GM12878 (cell line): ENCODE measurements at regions not wholly inside any gene's neighbourhood (a gene's known extent, or its start where the extent isn't known, plus 50 kb on each side); places are given as distances from the start of the nearest gene placed in this dataset.
A peak's percentile ranks its signal among the peaks of the same experiment; 100 is the strongest.

Experiments
- ATAC-seq: fragments of 200-7000 bp; cut with Tn5 transposase; 3 replicates; pipeline ENCODE4 v1.9.1; 2020; ENCODE audit warnings: mild to moderate bottlenecking, moderate library complexity
- BruUV-seq: library from RNA; stranded (reverse); fragments of 400-500 nt; replicated peaks from 2 replicates; lab custom pipeline; 2021; lab: Mats Ljungman, UMichigan
- CTCF ChIA-PET: fragments of 300-600 bp; sonication (Branson Sonifier 250); formaldehyde crosslinking; extraction: SDS; loops from one replicate; lab custom pipeline; 2021; ENCODE audit warnings: inconsistent platforms; lab: Yijun Ruan, JAX
- POLR2A ChIA-PET: fragments of 350-600 bp; formaldehyde crosslinking; extraction: SDS; loops from one replicate; lab custom pipeline; 2021; ENCODE audit warnings: inconsistent platforms; lab: Charles Lee
- RAD21 ChIA-PET: fragments of 300-600 bp; sonication (Branson Sonifier 250); formaldehyde crosslinking; loops from one replicate; lab custom pipeline; 2023; ENCODE audit warnings: antibody characterized with exemption; ENCODE audit not compliant: unreplicated experiment; lab: Charles Lee
- SMC1A ChIA-PET: fragments of 300-600 bp; sonication (Branson Sonifier 250); formaldehyde crosslinking; loops from one replicate; lab custom pipeline; 2023; ENCODE audit not compliant: unreplicated experiment, uncharacterized antibody; lab: Charles Lee
- DNase-seq: peaks from one replicate; pipeline ENCODE4 v3.0.0-alpha.2; 2011; ENCODE audit warnings: low read depth, low spot score
- FAIRE-seq: peaks from 3 replicates; lab custom pipeline; 2011; peaks lifted over from hg19 to GRCh38; lab: Jason Lieb, UNC
- H2AFZ ChIP-seq: 2 replicates; pipeline ENCODE4 v1.6.0; 2011; ENCODE audit warnings: low read depth, low read length, control low read depth; ENCODE audit not compliant: control insufficient read depth
- H3K27ac ChIP-seq: 2 replicates; pipeline ENCODE4 v1.5.1; 2011; ENCODE audit warnings: control low read depth; ENCODE audit not compliant: control insufficient read depth, insufficient read depth
- H3K27me3 ChIP-seq, 2 experiments: replicated peaks in 1 of 2; 2 replicates each; pipeline versions ENCODE4 v1.6.0 to v1.6.1; 2011; ENCODE audit warnings: low read length in 1 of 2; ENCODE audit not compliant: control insufficient read depth in 2 of 2, insufficient read depth in 2 of 2
- H3K36me3 ChIP-seq, 2 experiments: 2 replicates each; pipeline ENCODE4 v1.5.1; 2011; ENCODE audit warnings: low read length in 1 of 2; ENCODE audit not compliant: control insufficient read depth in 2 of 2, insufficient read depth in 2 of 2
- H3K4me1 ChIP-seq: 2 replicates; pipeline ENCODE4 v1.6.1; 2011; ENCODE audit warnings: mild to moderate bottlenecking, low read length, moderate library complexity, mixed read lengths; ENCODE audit not compliant: control insufficient read depth, insufficient read depth
- H3K4me2 ChIP-seq: 2 replicates; pipeline ENCODE4 v1.6.0; 2011; ENCODE audit warnings: control low read depth; ENCODE audit not compliant: control insufficient read depth, insufficient read depth
- H3K4me3 ChIP-seq: fragments of 200-600 bp; sonication (generic); 2 replicates; pipeline ENCODE4 v1.5.1; 2016
- H3K79me2 ChIP-seq: 2 replicates; pipeline ENCODE4 v1.6.0; 2011; ENCODE audit warnings: low read length; ENCODE audit not compliant: control insufficient read depth, insufficient read depth
- H3K9ac ChIP-seq: 2 replicates; pipeline ENCODE4 v1.8.0; 2011; ENCODE audit warnings: low read length, control low read depth, mixed read lengths; ENCODE audit not compliant: control insufficient read depth, insufficient read depth
- H3K9me3 ChIP-seq: replicated peaks from 3 replicates; pipeline ENCODE4 v1.5.1; 2011; ENCODE audit warnings: mild to moderate bottlenecking, low read length; ENCODE audit not compliant: control insufficient read depth, insufficient read depth
- H4K20me1 ChIP-seq: 2 replicates; pipeline ENCODE4 v1.6.0; 2011; ENCODE audit not compliant: control insufficient read depth, insufficient read depth
- CTCF ChIP-seq, 3 experiments: IDR thresholded peaks in 2 of 3; conservative IDR thresholded peaks in 1 of 3; 2 replicates each; pipeline ENCODE4 v1.5.1; 2011; ENCODE audit warnings: low read depth in 3 of 3, low read length in 3 of 3, mild to moderate bottlenecking in 3 of 3, control low read depth in 2 of 3, moderate library complexity in 2 of 3, inconsistent platforms in 1 of 3, mixed read lengths in 1 of 3; ENCODE audit not compliant: control insufficient read depth in 2 of 3, insufficient read depth in 1 of 3; ENCODE audit errors: extremely low read depth in 1 of 3
- HSF1 ChIP-seq: fragments of 150-350 bp; IDR thresholded peaks from 2 replicates; pipeline ENCODE4 v1.6.1; 2014; ENCODE audit warnings: mild to moderate bottlenecking, low read depth, low read length
- RAD21 ChIP-seq: IDR thresholded peaks from 2 replicates; pipeline ENCODE4 v1.6.1; 2011; ENCODE audit warnings: mild to moderate bottlenecking, low read depth, low read length, moderate library complexity; ENCODE audit not compliant: insufficient read depth
- SMC3 ChIP-seq: IDR thresholded peaks from 2 replicates; pipeline ENCODE4 v1.6.1; 2011; ENCODE audit warnings: low read length, improper control_type of control experiment, borderline replicate concordance
- YY1 ChIP-seq: IDR thresholded peaks from 2 replicates; pipeline ENCODE4 v1.6.1; 2011; ENCODE audit warnings: low read depth, mild to moderate bottlenecking, low read length
- ZNF384 ChIP-seq: IDR thresholded peaks from 2 replicates; pipeline ENCODE4 v1.6.1; 2012; ENCODE audit warnings: low read depth, mild to moderate bottlenecking, low read length, improper control_type of control experiment, borderline replicate concordance
- WGBS: methylation state at CpG from one replicate; pipeline ENCODE4 v1.1.6; 2016; ENCODE audit warnings: low lambda C conversion rate; ENCODE audit not compliant: insufficient replicate concordance, insufficient coverage; ENCODE audit errors: missing lambda C conversion rate; 5-methylcytosine and 5-hydroxymethylcytosine counted together
- in situ Hi-C: fragments of 300-500 bp; cut with MboI; formaldehyde crosslinking; loops from 9 replicates; pipeline ENCODE4 v1.14.3; 2018; ENCODE audit warnings: mixed read lengths
- intact Hi-C: fragments of 100-400 bp; cut with micrococcal nuclease; formaldehyde crosslinking; loops from one replicate; pipeline ENCODE4 v1.14.2; 2022; ENCODE audit not compliant: unreplicated experiment

GRCh38 chr12:115752913-115753726 lies 524.4 kb downstream of the MED13L start:
- no peak overlapping the region for H3K4me2 ChIP-seq
- SMC1A ChIA-PET, result interaction anchor here (1.1 to 1.6 kb wide), 3 partner anchors 8 to 1085 kb away, joined by 3 to 5 read pairs (median 4); no protein-coding TSS in a partner anchor

More at GRCh38 chr12:115752913-115753726, 524.4 kb downstream of the MED13L start:
- no peaks in the 10 kb centered on the region for H3K79me2 ChIP-seq
- ATAC-seq (peak; percentile 77), DNase-seq (peak; percentile 12), FAIRE-seq (peak; percentile 88)
- POLR2A ChIA-PET, result no interaction called here
- RAD21 ChIA-PET, result interaction anchor here (1.1 to 1.8 kb wide), 3 partner anchors 334 to 1773 kb away, joined by 3 to 8 read pairs (median 4); no protein-coding TSS in a partner anchor
- H3K27me3 ChIP-seq, result peaks cover 0 to 2% of the 10 kb centered on the region in 2 experiments; a peak in 1 of 4 replicates
- no peaks in the 10 kb centered on the region for H3K9me3 ChIP-seq
- in situ Hi-C loops, result loop anchor here (5.0 kb wide), 1 partner anchor 1091 kb away; no protein-coding TSS in a partner anchor
- H3K4me1 ChIP-seq, result no peaks in the 10 kb centered on the region
- CTCF ChIA-PET, result interaction anchor here (0.5 to 2.3 kb wide), 8 partner anchors 41 to 1708 kb away, joined by 3 to 11 read pairs (median 3); no protein-coding TSS in a partner anchor
- intact Hi-C loops, result loop anchor here (1.0 to 5.0 kb wide), 2 partner anchors 1091 to 1771 kb away; no protein-coding TSS in a partner anchor
- no peak overlapping the region for H3K27ac ChIP-seq
- TF ChIP-seq SMC3 (peak; percentile 87), RAD21 (peak; percentile 82), ZNF384 (no peak), HSF1 (no peak), CTCF (IDR thresholded peaks at IDR 0.05 in 2 of 3, conservative IDR thresholded peaks at IDR 0.05 in 1 of 3; ENCODE audit: control insufficient read depth in 2 of 3, extremely low read depth in 1 of 3, insufficient read depth in 1 of 3, low read depth in 3 of 3, low read length in 3 of 3) (peak; percentile 41 to 63 (median 62); a peak in 5 of 6 replicates), YY1 (peak; percentile 31; the same call in 1 of the 2 replicates)
- no peak overlapping the region for H3K4me3 ChIP-seq
- 10% methylated on average over 5 of the region's 5 CpGs for WGBS
- BruUV-seq, result no TSS peak
- no peaks in the 10 kb centered on the region for H4K20me1 ChIP-seq
- no peak overlapping the region for H3K9ac ChIP-seq
- no peak overlapping the region for H2AFZ ChIP-seq
- H3K36me3 ChIP-seq, result no peaks in the 10 kb centered on the region
